ENCODE measurements at regions not wholly inside any gene's neighbourhood (a gene's known extent, or its start where the extent isn't known, plus 50 kb on each side); places are given as distances from the start of the nearest gene placed in this dataset.

GRCh38 chr2:34178482-34178881 lies 579.4 kb upstream of the FAM98A start:
- TF ChIP-seq, protein P1, sequence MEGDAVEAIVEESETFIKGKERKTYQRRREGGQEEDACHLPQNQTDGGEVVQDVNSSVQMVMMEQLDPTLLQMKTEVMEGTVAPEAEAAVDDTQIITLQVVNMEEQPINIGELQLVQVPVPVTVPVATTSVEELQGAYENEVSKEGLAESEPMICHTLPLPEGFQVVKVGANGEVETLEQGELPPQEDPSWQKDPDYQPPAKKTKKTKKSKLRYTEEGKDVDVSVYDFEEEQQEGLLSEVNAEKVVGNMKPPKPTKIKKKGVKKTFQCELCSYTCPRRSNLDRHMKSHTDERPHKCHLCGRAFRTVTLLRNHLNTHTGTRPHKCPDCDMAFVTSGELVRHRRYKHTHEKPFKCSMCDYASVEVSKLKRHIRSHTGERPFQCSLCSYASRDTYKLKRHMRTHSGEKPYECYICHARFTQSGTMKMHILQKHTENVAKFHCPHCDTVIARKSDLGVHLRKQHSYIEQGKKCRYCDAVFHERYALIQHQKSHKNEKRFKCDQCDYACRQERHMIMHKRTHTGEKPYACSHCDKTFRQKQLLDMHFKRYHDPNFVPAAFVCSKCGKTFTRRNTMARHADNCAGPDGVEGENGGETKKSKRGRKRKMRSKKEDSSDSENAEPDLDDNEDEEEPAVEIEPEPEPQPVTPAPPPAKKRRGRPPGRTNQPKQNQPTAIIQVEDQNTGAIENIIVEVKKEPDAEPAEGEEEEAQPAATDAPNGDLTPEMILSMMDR (IDR thresholded peaks at IDR 0.05; ENCODE audit: control insufficient read depth, insufficient read depth, low read depth, low read length, missing control alignments) = no peak
- DNase-seq (ENCODE audit: low read depth) = no peak
- no peak overlapping the region for H3K4me3 ChIP-seq (ENCODE audit: control insufficient read depth, low read depth, low read length)

DNA sequence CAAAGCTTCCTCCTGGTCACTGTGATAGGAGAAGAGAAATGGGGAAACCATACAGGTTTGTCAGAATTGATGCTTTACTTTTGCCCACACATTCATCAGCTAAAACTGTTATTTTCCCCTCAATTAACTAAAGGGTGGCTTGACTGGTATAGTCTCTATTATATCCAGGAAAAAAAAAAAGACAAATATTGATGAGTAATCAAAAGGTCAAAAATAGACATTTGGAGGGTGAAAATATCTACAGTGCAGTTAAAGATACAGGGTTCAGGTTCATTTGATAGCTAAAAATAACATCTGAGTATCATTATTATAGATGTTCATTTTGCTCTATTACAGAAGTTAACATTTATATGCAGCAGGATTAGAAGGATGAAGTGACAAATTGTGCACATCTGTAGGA lies 577.6 kb upstream of the FAM98A start:
- DNase-seq (ENCODE audit: low read depth) = no peak
- H3K4me3 ChIP-seq (ENCODE audit: control insufficient read depth, low read depth, low read length) = no peak overlapping the region
- TF ChIP-seq, protein P1 (IDR thresholded peaks at IDR 0.05; ENCODE audit: control insufficient read depth, insufficient read depth, low read depth, low read length, missing control alignments) = no peak

GRCh38 chr2:34174506-34174905 lies 575.4 kb upstream of the FAM98A start:
- no peak overlapping the region for H3K4me3 ChIP-seq (ENCODE audit: control insufficient read depth, low read depth, low read length)
- TF ChIP-seq, protein P1 (IDR thresholded peaks at IDR 0.05; ENCODE audit: control insufficient read depth, insufficient read depth, low read depth, low read length, missing control alignments) = no peak
- DNase-seq (ENCODE audit: low read depth) = no peak

GRCh38 chr2:34162231-34162630 lies 563.1 kb upstream of the FAM98A start:
- no peak overlapping the region for H3K4me3 ChIP-seq (ENCODE audit: control insufficient read depth, low read depth, low read length)
- TF ChIP-seq, protein P1 (IDR thresholded peaks at IDR 0.05; ENCODE audit: control insufficient read depth, insufficient read depth, low read depth, low read length, missing control alignments) = no peak
- DNase-seq (ENCODE audit: low read depth) = no peak

DNA sequence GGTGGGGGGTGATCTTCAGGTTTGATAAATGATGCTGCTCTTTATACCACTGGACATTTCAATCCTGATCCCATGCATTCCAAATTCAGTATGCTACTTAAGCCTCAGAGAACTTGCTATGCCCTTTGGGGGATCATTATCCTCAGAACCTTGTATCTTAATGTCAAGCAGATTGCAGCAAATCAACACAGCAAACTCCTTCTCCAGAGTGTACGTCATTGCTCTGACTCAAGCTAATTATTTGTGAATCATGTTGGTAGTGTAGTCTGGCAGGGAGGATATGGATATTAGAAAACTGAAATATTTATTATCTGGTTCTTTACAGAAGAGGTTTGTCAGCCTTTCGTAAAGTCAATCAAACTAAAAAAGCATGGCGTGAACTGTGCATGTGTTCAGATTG lies 562.5 kb upstream of the FAM98A start:
- no peak for DNase-seq (ENCODE audit: low read depth)
- TF ChIP-seq, protein P1 (IDR thresholded peaks at IDR 0.05; ENCODE audit: control insufficient read depth, insufficient read depth, low read depth, low read length, missing control alignments) = no peak

DNA sequence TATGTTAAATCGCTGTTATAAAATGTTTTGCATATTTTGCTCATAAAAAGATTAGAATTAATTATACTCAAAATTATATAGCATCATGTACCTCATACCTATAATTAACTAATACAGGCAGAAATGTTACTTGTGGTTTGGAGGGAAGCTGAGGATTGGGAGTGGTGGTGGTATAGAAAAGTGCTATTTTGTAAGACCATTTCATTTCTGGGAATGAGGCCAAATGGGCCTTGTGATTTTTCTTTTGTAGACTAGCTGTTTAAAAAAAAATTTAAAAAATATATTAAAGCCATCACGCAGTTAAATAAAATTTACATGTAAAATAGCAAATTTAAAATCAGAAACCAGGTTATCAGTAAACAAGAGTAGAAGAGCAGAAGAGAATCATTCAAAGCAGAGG lies 560.8 kb upstream of the FAM98A start:
- no peak for DNase-seq (ENCODE audit: low read depth)
- TF ChIP-seq, protein P1 (IDR thresholded peaks at IDR 0.05; ENCODE audit: control insufficient read depth, insufficient read depth, low read depth, low read length, missing control alignments) = no peak
- no peak overlapping the region for H3K4me3 ChIP-seq (ENCODE audit: control insufficient read depth, low read depth, low read length)

More for the DNA sequence above, 562.5 kb upstream of the FAM98A start:
- H3K4me3 ChIP-seq (ENCODE audit: control insufficient read depth, low read depth, low read length) = no peak overlapping the region

- H3K4me3 ChIP-seq (ENCODE audit: control insufficient read depth, low read depth, low read length) = no peak overlapping the region
- TF ChIP-seq, protein P1 (IDR thresholded peaks at IDR 0.05; ENCODE audit: control insufficient read depth, insufficient read depth, low read depth, low read length, missing control alignments) = no peak
- DNase-seq (ENCODE audit: low read depth) = no peak
These were observed 554.4 kb upstream of the FAM98A start for GRCh38 chr2:34153484-34153883.
